Mucosa of descending colon (tissue), 3 donors: ENCODE measurements at regions not wholly inside any gene's neighbourhood (a gene's known extent, or its start where the extent isn't known, plus 50 kb on each side); places are given as distances from the start of the nearest gene placed in this dataset.

Source experiments
- ATAC-seq: fragments of 200-7000 bp; cut with Tn5 transposase; one replicate; pipeline ENCODE4 v1.9.1; 2020; ENCODE audit warnings: mild to moderate bottlenecking, moderate library complexity
- DNase-seq, 3 donors: peaks; one replicate each; pipeline ENCODE4 v3.0.0-alpha.2; 2020
- H3K36me3 ChIP-seq: fragments of 200-600 bp; one replicate; pipeline ENCODE4 v1.8.0; 2021; ENCODE audit warnings: low read depth, mild to moderate bottlenecking
- H3K4me1 ChIP-seq: fragments of 200-600 bp; one replicate; pipeline ENCODE4 v1.8.0; 2021; ENCODE audit warnings: low read depth, mild to moderate bottlenecking
- H3K4me3 ChIP-seq: fragments of 200-600 bp; one replicate; pipeline ENCODE4 v1.8.0; 2021; ENCODE audit warnings: mild to moderate bottlenecking
- H3K9me3 ChIP-seq: fragments of 200-600 bp; one replicate; pipeline ENCODE4 v1.8.0; 2021; ENCODE audit warnings: mild to moderate bottlenecking
- CTCF ChIP-seq: fragments of 200-600 bp; IDR thresholded peaks from one replicate; pipeline ENCODE4 v1.8.0; 2022; ENCODE audit warnings: antibody characterized with exemption, mild to moderate bottlenecking
- intact Hi-C, 2 donors: fragments of 100-400 bp; cut with DNase I in 1 of 2; cut with micrococcal nuclease in 1 of 2; formaldehyde crosslinking; loops; one replicate each; pipeline versions ENCODE4 v1.11.0 to v1.11.1; 2022; cut with DNase I, micrococcal nuclease
- donor health status: DM: no; HTN: no; CAD: no; lungs with moderate emphysema.
- donor health status: DM: no; HTN: no; CAD: no.
- donor health status: DM: no; HTN: yes; CAD: no.

GRCh38 chr18:38539856-38540255 lies 974.3 kb upstream of the CELF4 start:
- no peak for TF ChIP-seq CTCF
- no peak overlapping the region for H3K4me3 ChIP-seq
- DNase-seq (no peak), ATAC-seq (no peak)
- no peaks in the 10 kb centered on the region for H3K4me1 ChIP-seq
- no peaks in the 10 kb centered on the region for H3K36me3 ChIP-seq
- peaks cover 19% of the 10 kb centered on the region for H3K9me3 ChIP-seq
- intact Hi-C loops: no loop called here

DNA sequence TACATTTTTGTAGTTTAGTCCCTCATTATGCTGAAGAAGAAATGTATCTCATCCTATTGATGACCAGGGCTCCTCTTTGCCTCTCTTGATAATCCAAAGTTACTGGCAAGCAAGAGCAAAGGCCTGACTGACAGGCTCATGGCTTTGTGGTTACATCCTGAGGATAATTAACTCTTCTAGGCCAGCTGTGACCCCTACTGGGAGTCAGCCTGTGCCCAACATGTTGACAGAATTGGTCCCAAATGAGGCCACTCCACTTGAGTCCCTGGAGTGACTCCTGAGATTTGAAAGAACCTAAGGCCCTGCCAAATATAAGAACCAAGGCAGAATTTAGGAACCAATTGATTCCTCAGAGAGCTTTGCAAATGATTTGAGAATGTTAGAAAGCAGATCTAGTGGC lies 973.8 kb upstream of the CELF4 start:
- intact Hi-C loops: no loop called here

DNA sequence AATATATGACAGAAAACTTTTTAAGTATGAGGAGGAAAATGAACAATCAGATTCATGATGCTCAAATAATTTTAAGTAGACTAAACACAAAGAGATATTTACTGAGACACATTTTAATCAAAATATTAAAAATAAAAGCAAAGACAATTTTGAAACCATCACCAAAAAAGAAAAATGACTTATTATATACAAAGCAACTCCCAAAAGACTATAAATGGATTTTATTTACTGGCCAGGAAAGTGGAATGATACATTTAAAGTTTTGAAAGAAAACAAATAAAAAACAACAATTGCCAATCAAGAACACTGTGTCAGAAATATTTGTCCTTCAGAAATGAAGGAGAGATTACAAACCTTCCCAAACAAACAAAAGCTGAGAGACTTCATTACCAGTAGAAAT lies 968.5 kb upstream of the CELF4 start:
- intact Hi-C loops: no loop called here
- ATAC-seq: no peak

More for the DNA sequence above, 973.8 kb upstream of the CELF4 start:
- Histone ChIP-seq H3K4me1 (no peaks in the 10 kb centered on the region), H3K36me3 (no peaks in the 10 kb centered on the region), H3K4me3 (no peak overlapping the region), H3K9me3 (peaks cover 21% of the 10 kb centered on the region)
- no peak for TF ChIP-seq CTCF
- ATAC-seq: no peak
- DNase-seq: no peak

GRCh38 chr18:38526922-38527321 lies 961.3 kb upstream of the CELF4 start:
- intact Hi-C loops: no loop called here
- DNase-seq (no peak), ATAC-seq (no peak)

More for the DNA sequence above, 968.5 kb upstream of the CELF4 start:
- H3K4me1 ChIP-seq: no peaks in the 10 kb centered on the region
- peaks cover 28% of the 10 kb centered on the region for H3K9me3 ChIP-seq
- H3K36me3 ChIP-seq: no peaks in the 10 kb centered on the region
- no peak for TF ChIP-seq CTCF
- DNase-seq: no peak
- H3K4me3 ChIP-seq: no peak overlapping the region

DNA sequence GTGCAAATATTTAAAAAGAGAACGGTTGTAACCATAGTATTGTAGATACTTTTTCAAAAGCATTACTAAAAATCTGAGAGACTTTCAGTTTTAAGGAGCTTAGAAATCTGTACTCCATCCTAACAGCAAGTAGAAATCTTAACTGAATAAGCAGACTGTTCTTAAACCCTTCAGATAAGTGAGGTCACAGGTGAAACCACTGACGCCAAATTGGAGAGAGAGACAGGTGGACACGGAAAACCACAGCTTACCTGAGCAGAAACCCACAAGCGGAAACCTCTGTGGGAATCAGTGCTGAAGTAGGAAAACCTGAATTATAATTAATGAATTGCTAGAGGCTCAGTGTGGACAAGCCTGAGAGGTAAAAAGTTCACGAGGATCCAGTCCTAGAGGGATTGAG lies 959.4 kb upstream of the CELF4 start:
- intact Hi-C loops: no loop called here
- no peak for TF ChIP-seq CTCF
- ATAC-seq: no peak

More at GRCh38 chr18:38526922-38527321, 961.3 kb upstream of the CELF4 start:
- H3K9me3 ChIP-seq: peaks cover 21% of the 10 kb centered on the region
- no peaks in the 10 kb centered on the region for H3K36me3 ChIP-seq
- no peak for TF ChIP-seq CTCF
- H3K4me3 ChIP-seq: no peak overlapping the region
- no peaks in the 10 kb centered on the region for H3K4me1 ChIP-seq

DNA sequence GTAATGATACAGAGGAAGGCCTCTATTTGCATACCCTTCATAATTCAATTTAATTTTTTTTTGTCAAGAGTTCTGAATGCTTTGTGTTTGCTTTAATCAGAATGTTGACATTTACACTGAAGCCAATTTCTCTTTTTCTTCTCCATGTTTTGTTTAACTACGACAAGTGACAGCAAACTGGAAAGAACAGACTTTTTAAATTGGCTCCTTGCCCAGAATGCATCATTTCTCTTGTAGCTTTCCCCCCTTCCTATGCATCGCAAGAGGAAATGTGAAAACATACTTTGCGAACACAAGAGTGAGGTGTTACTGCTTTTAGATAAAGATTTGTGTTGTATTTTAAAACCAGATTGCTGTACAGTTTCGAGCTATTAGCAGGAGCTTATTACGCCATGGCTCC lies 955.2 kb upstream of the CELF4 start:
- intact Hi-C loops: no loop called here
- H3K9me3 ChIP-seq: peaks cover 21% of the 10 kb centered on the region
- no peak overlapping the region for H3K4me3 ChIP-seq
- TF ChIP-seq CTCF: no peak
- no peaks in the 10 kb centered on the region for H3K36me3 ChIP-seq
- DNase-seq (no peak), ATAC-seq (no peak)
- H3K4me1 ChIP-seq: no peaks in the 10 kb centered on the region

More for the DNA sequence above, 959.4 kb upstream of the CELF4 start:
- Histone ChIP-seq H3K9me3 (peaks cover 23% of the 10 kb centered on the region), H3K36me3 (no peaks in the 10 kb centered on the region), H3K4me1 (no peaks in the 10 kb centered on the region), H3K4me3 (no peak overlapping the region)
- DNase-seq: no peak
